ENCODE measurements at regions not wholly inside any gene's neighbourhood (a gene's known extent, or its start where the extent isn't known, plus 50 kb on each side); places are given as distances from the start of the nearest gene placed in this dataset.

GRCh38 chr6:25121186-25121585, 158.0 kb upstream of the CARMIL1 start:
- H3K4me2 ChIP-seq: no peak overlapping the region
- no peak for TF ChIP-seq CHD4 (IDR thresholded peaks at IDR 0.05; ENCODE audit: borderline replicate concordance)
- no peak for TF ChIP-seq FOSL2 (IDR thresholded peaks at IDR 0.05)
- no peak for TF ChIP-seq FOSL2 (CRISPR knock-in tag; IDR thresholded peaks at IDR 0.05)
- TF ChIP-seq RCOR1 (IDR thresholded peaks at IDR 0.05; ENCODE audit: low read depth, low read length): no peak
- no peak for TF ChIP-seq CHD2 (IDR thresholded peaks at IDR 0.05; ENCODE audit: low read length, partially characterized antibody)
- no peak for TF ChIP-seq HOXB13 (CRISPR knock-in tag; IDR thresholded peaks at IDR 0.05; ENCODE audit: low read depth)
- ATAC-seq (no peak), DNase-seq (ENCODE audit: low read depth in 1 of 2, low spot score in 1 of 2) (no peak), FAIRE-seq (no peak)
- POLR2A ChIA-PET: no interaction called here
- CTCF ChIA-PET: no interaction called here
- H3K4me1 ChIP-seq: no peaks in the 10 kb centered on the region
- no peaks in the 10 kb centered on the region for H3K9me3 ChIP-seq
- H3K27ac ChIP-seq: no peak overlapping the region
- no peak overlapping the region for H3K4me3 ChIP-seq

DNA sequence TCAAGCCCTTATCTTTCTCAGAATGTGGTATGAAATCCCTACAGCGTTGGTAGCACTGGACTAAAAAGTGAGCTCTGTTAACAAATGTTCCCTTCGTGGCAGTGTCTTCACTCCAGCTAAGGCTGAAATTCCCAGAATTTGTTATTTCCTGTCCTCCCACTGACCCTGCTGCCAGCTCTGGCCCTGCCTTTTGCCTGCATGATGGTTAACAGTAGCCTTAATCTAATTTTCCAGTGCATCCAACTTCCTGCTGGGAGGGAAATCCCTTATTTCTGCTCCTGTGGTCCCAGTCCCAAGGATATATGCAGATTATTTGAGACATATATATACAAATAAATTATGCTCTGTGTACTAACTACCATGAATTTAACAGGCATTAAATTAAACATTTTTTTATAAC, 157.2 kb upstream of the CARMIL1 start:
- no peak for TF ChIP-seq MAZ (IDR thresholded peaks at IDR 0.05; ENCODE audit: borderline replicate concordance, low read depth, low read length)
- no peak for TF ChIP-seq NFE2L2 (conservative IDR thresholded peaks at IDR 0.05; ENCODE audit: low read length)
- TF ChIP-seq TFCP2L1 (CRISPR knock-in tag; IDR thresholded peaks at IDR 0.05): no peak
- DNase-seq (ENCODE audit: low read depth in 1 of 2, low spot score in 1 of 2) (no peak), ATAC-seq (no peak), FAIRE-seq (no peak)
- Histone ChIP-seq H3K4me3 (no peak overlapping the region), H3K9me3 (no peaks in the 10 kb centered on the region), H3K4me1 (no peaks in the 10 kb centered on the region), H3K4me2 (no peak overlapping the region), H3K27ac (no peak overlapping the region)
- WGBS (ENCODE audit: missing lambda C conversion rate): 44% methylated on average over 2 of the region's 2 CpGs
- CTCF ChIA-PET: interaction anchor here (0.6 kb wide), 1 partner anchor 80 kb away, joined by 3 read pairs; no protein-coding TSS in a partner anchor
- POLR2A ChIA-PET: no interaction called here

DNA sequence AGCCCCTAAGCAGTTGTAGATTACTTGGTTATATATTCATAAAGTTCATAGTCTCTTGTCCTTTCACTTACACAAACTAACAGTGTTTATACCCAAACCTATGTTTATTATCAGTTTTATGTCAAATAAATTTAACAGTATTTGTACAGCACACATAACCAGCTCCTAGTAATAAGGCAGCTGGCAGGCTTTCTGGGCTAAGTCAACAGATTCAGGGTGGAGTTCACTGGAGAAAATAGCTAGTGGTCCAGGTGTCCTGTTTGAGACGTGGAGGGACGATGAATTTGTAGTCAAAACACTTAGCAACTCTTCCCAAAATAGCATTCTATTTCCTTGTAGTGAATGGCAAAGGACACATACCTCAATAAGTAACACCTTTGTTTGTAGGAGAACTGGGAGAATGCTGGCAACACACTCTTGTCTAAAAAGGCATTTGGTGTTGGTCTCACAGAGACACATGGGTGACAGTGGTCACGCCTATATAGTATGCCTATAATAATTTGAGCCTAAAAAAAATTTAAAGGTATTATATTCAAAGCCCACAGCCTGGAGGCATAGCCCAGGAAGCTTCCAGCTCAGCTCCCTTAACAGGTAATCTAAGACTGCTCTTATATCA, 156.4 kb upstream of the CARMIL1 start:
- Histone ChIP-seq H3K4me3 (no peak overlapping the region), H3K27ac (no peak overlapping the region), H3K9me3 (no peaks in the 10 kb centered on the region), H3K4me1 (no peaks in the 10 kb centered on the region), H3K4me2 (no peak overlapping the region)
- TF ChIP-seq RAD21 (conservative IDR thresholded peaks at IDR 0.05 in 1 of 2, IDR thresholded peaks at IDR 0.05 in 1 of 2) (no peak), KDM1A (IDR thresholded peaks at IDR 0.05; ENCODE audit: low read depth) (no peak), RFX5 (IDR thresholded peaks at IDR 0.05) (no peak), HOXB13 (CRISPR knock-in tag; IDR thresholded peaks at IDR 0.05; ENCODE audit: low read depth) (no peak), SMC3 (IDR thresholded peaks at IDR 0.05) (no peak), MAFK (IDR thresholded peaks at IDR 0.05; ENCODE audit: partially characterized antibody) (no peak), ZFP36 (IDR thresholded peaks at IDR 0.05; ENCODE audit: borderline replicate concordance, partially characterized antibody) (no peak), CBX8 (IDR thresholded peaks at IDR 0.05) (no peak)
- TF ChIP-seq, protein P1, sequence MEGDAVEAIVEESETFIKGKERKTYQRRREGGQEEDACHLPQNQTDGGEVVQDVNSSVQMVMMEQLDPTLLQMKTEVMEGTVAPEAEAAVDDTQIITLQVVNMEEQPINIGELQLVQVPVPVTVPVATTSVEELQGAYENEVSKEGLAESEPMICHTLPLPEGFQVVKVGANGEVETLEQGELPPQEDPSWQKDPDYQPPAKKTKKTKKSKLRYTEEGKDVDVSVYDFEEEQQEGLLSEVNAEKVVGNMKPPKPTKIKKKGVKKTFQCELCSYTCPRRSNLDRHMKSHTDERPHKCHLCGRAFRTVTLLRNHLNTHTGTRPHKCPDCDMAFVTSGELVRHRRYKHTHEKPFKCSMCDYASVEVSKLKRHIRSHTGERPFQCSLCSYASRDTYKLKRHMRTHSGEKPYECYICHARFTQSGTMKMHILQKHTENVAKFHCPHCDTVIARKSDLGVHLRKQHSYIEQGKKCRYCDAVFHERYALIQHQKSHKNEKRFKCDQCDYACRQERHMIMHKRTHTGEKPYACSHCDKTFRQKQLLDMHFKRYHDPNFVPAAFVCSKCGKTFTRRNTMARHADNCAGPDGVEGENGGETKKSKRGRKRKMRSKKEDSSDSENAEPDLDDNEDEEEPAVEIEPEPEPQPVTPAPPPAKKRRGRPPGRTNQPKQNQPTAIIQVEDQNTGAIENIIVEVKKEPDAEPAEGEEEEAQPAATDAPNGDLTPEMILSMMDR (IDR thresholded peaks at IDR 0.05): no peak
- DNase-seq (ENCODE audit: low read depth in 1 of 2, low spot score in 1 of 2) (no peak), ATAC-seq (no peak), FAIRE-seq (no peak)
- 13% methylated on average over 3 of the region's 3 CpGs for WGBS (ENCODE audit: missing lambda C conversion rate)
- CTCF ChIA-PET: interaction anchor here (1.0 kb wide), 1 partner anchor 36 kb away, joined by 3 read pairs; no protein-coding TSS in a partner anchor
- POLR2A ChIA-PET: no interaction called here

- CTCF ChIA-PET: no interaction called here
- DNase-seq (ENCODE audit: low read depth in 1 of 2, low spot score in 1 of 2): no peak
- no peak for TF ChIP-seq ELK1 (IDR thresholded peaks at IDR 0.05; ENCODE audit: low read depth, low read length)
- no peak for TF ChIP-seq SMC3 (IDR thresholded peaks at IDR 0.05)
- TF ChIP-seq ZNF302 (CRISPR knock-in tag; IDR thresholded peaks at IDR 0.05): no peak
- TF ChIP-seq CEBPB (IDR thresholded peaks at IDR 0.05): no peak
- TF ChIP-seq PHF8 (IDR thresholded peaks at IDR 0.05; ENCODE audit: borderline replicate concordance, low read depth): no peak
- TF ChIP-seq USF2 (IDR thresholded peaks at IDR 0.05): no peak
- no peak for TF ChIP-seq HEYL (CRISPR knock-in tag; IDR thresholded peaks at IDR 0.05)
- TF ChIP-seq, protein P2, sequence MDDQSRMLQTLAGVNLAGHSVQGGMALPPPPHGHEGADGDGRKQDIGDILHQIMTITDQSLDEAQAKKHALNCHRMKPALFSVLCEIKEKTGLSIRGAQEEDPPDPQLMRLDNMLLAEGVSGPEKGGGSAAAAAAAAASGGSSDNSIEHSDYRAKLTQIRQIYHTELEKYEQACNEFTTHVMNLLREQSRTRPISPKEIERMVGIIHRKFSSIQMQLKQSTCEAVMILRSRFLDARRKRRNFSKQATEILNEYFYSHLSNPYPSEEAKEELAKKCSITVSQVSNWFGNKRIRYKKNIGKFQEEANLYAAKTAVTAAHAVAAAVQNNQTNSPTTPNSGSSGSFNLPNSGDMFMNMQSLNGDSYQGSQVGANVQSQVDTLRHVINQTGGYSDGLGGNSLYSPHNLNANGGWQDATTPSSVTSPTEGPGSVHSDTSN (IDR thresholded peaks at IDR 0.05): no peak
- TF ChIP-seq TP53 (CRISPR knock-in tag; IDR thresholded peaks at IDR 0.05): no peak
- TF ChIP-seq BHLHE40 (IDR thresholded peaks at IDR 0.05; ENCODE audit: low read depth, low read length): no peak
- TF ChIP-seq HOXB13 (CRISPR knock-in tag; IDR thresholded peaks at IDR 0.05; ENCODE audit: low read depth): no peak
- no peak for TF ChIP-seq ZSCAN20 (CRISPR knock-in tag; IDR thresholded peaks at IDR 0.05)
- TF ChIP-seq MYC (IDR thresholded peaks at IDR 0.05; ENCODE audit: borderline replicate concordance, low read length): no peak
- TF ChIP-seq RCOR1 (IDR thresholded peaks at IDR 0.05; ENCODE audit: low read depth, low read length): no peak
- TF ChIP-seq ZFP36 (IDR thresholded peaks at IDR 0.05; ENCODE audit: borderline replicate concordance, partially characterized antibody): no peak
Measured at GRCh38 chr6:25124216-25124715, 154.9 kb upstream of the CARMIL1 start.

More at GRCh38 chr6:25124216-25124715, 154.9 kb upstream of the CARMIL1 start:
- 63% methylated on average over 2 of the region's 2 CpGs for WGBS (ENCODE audit: missing lambda C conversion rate)
- ATAC-seq (no peak), FAIRE-seq (no peak)
- H3K4me3 ChIP-seq: no peak overlapping the region
- no peaks in the 10 kb centered on the region for H3K9me3 ChIP-seq
- H3K4me1 ChIP-seq: no peaks in the 10 kb centered on the region
- POLR2A ChIA-PET: no interaction called here
- no peak overlapping the region for H3K27ac ChIP-seq
- no peak overlapping the region for H3K4me2 ChIP-seq
